ENCODE measurements at regions not wholly inside any gene's neighbourhood (a gene's known extent, or its start where the extent isn't known, plus 50 kb on each side); places are given as distances from the start of the nearest gene placed in this dataset.

DNA sequence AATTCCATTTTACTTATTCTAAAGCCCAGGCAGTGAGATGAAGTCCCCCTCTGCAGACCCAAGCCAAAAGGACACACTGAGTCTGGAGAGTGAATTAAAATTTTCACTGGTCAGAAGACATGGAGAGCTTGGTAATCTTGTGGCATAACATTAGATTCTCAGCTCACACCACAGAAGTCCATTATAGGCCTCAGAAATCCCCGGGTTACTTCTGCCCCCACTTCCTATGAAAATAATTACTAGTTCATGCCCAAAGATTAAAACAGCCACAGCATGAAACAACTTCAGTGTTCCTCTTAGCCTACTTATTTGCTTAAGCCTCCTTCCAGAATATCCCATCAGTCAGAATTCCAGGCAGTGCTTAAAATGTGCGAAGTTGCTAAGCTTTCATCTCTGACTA lies 123.3 kb downstream of the ZC3H11B start:
- TF ChIP-seq, protein P1, sequence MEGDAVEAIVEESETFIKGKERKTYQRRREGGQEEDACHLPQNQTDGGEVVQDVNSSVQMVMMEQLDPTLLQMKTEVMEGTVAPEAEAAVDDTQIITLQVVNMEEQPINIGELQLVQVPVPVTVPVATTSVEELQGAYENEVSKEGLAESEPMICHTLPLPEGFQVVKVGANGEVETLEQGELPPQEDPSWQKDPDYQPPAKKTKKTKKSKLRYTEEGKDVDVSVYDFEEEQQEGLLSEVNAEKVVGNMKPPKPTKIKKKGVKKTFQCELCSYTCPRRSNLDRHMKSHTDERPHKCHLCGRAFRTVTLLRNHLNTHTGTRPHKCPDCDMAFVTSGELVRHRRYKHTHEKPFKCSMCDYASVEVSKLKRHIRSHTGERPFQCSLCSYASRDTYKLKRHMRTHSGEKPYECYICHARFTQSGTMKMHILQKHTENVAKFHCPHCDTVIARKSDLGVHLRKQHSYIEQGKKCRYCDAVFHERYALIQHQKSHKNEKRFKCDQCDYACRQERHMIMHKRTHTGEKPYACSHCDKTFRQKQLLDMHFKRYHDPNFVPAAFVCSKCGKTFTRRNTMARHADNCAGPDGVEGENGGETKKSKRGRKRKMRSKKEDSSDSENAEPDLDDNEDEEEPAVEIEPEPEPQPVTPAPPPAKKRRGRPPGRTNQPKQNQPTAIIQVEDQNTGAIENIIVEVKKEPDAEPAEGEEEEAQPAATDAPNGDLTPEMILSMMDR (conservative IDR thresholded peaks at IDR 0.05; ENCODE audit: low read length) = no peak
- TF ChIP-seq EZH2phosphoT487 (IDR thresholded peaks at IDR 0.05; ENCODE audit: borderline replicate concordance) = no peak
